GM21786 (cell line): ENCODE measurements at regions not wholly inside any gene's neighbourhood (a gene's known extent, or its start where the extent isn't known, plus 50 kb on each side); places are given as distances from the start of the nearest gene placed in this dataset.
"Not testable (repeated sequence)": the region's sequence is repeated elsewhere in the genome, so short reads cannot be mapped to it uniquely, and the experiment has no call there.

ENCODE experiments used
- ATAC-seq: cut with Tn5 transposase; IDR thresholded peaks from one replicate; pipeline ENCODE4 v1.9.1; 2021; ENCODE audit not compliant: unreplicated experiment

- ATAC-seq: no peak
Measured at GRCh38 chr9:34907044-34907443, 51.0 kb upstream of the PHF24 start.

GRCh38 chr9:34899535-34900158, 58.4 kb upstream of the PHF24 start:
- peak; percentile 79 for ATAC-seq

GRCh38 chr9:34898846-34899245, 59.2 kb upstream of the PHF24 start:
- ATAC-seq: no peak

GRCh38 chr9:34896112-34896511, 62.0 kb upstream of the PHF24 start:
- ATAC-seq: no peak

- no peak for ATAC-seq
Measured at GRCh38 chr9:34892886-34893285, 65.2 kb upstream of the PHF24 start.

GRCh38 chr9:34891386-34891785, 66.7 kb upstream of the PHF24 start:
- no peak for ATAC-seq

- no peak for ATAC-seq
Measured at GRCh38 chr9:34887841-34888240, 70.2 kb upstream of the PHF24 start.

GRCh38 chr9:34884747-34885189, 73.3 kb upstream of the PHF24 start:
- peak; percentile 86 for ATAC-seq

GRCh38 chr9:34876096-34876495, 82.0 kb upstream of the PHF24 start:
- no peak for ATAC-seq

GRCh38 chr9:34869390-34869789, 88.7 kb upstream of the PHF24 start:
- no peak for ATAC-seq

- no peak for ATAC-seq
Measured at GRCh38 chr9:34866614-34867013, 91.5 kb upstream of the PHF24 start.

- no peak for ATAC-seq
Measured at GRCh38 chr9:34863426-34863825, 94.7 kb upstream of the PHF24 start.

GRCh38 chr9:34862836-34863235, 95.2 kb upstream of the PHF24 start:
- ATAC-seq: no peak

GRCh38 chr9:34862043-34862442, 96.0 kb upstream of the PHF24 start:
- peak; percentile 48 for ATAC-seq

- not testable (repeated sequence) for ATAC-seq
Measured at GRCh38 chr9:34855016-34855415, 103.1 kb upstream of the PHF24 start.

- ATAC-seq: no peak
Measured at GRCh38 chr9:34830068-34830467, 120.1 kb upstream of the CCL21 start.

GRCh38 chr9:34826999-34827538, 117.1 kb upstream of the CCL21 start:
- no peak for ATAC-seq

- no peak for ATAC-seq
Measured at GRCh38 chr9:34825775-34826174, 115.8 kb upstream of the CCL21 start.

- no peak for ATAC-seq
Measured at GRCh38 chr9:34823778-34824177, 113.8 kb upstream of the CCL21 start.

- ATAC-seq: no peak
Measured at GRCh38 chr9:34810187-34810524, 100.2 kb upstream of the CCL21 start.

GRCh38 chr9:34809504-34810186, 99.7 kb upstream of the CCL21 start:
- no peak for ATAC-seq

- ATAC-seq: no peak
Measured at GRCh38 chr9:34802916-34803315, 93.0 kb upstream of the CCL21 start.

GRCh38 chr9:34797367-34797766, 87.4 kb upstream of the CCL21 start:
- no peak for ATAC-seq
